ENCODE measurements at regions not wholly inside any gene's neighbourhood (a gene's known extent, or its start where the extent isn't known, plus 50 kb on each side); places are given as distances from the start of the nearest gene placed in this dataset.
A peak's percentile ranks its signal among the peaks of the same experiment; 100 is the strongest.
"Not testable (repeated sequence)": the region's sequence is repeated elsewhere in the genome, so short reads cannot be mapped to it uniquely, and the experiment has no call there.

DNA sequence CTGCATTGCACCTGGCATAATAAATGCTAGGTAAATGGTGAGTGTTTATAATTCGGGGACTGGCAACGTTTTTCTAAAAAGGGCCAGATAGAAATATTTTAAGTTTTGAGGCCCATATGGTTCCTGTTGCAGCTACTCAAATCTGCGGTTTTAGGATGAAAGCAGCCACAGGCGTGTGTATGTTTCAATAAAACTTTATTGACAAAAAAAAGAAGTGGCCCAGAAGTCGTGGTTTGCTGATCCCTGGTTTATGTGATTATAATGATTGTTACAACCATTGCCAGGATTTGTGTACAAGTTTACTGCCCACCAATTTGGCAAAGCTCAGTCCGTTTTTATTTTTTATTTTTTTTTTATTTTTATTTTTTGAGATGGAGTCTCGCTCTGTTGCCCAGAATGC lies 536.1 kb downstream of the XYLT1 start:
- DNase-seq: no peak

DNA sequence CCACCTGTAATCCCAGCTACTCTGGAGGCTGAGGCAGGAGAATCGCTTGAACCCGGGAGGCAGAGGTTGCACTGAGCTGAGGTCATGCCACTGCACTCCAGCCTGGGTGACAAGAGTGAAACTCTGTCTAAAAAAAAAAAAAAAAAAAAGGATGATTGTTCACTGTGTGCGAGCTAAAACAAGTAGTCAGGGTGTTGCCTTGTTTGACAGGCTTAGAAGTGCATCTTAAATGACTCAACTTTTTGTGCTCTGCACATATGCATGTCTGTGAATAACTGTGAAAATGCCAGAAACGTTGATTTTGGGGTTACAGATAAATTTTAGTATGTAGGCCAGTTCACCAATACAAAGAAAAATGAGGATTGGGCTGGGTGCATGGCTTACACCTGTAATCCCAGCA lies 534.9 kb downstream of the XYLT1 start:
- not testable (repeated sequence) for DNase-seq

DNA sequence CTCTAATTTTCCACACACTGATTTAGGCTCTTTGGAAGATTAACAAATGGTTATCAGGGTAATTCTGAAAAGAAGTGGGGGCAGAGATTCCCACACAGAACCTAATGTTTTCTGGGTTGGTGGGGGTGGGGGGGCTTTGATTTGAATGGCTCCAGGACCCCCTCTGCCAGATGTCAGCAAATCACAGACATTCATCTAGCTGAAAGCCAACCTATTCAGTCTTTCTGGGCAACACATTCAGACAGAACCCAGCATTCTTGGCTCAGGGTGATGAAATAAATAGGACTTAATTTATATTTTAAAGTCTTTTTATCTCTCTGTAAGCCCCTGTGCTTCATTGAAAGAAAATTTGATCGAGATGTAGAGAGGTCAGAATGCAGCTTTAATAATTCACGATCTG lies 533.2 kb downstream of the XYLT1 start:
- no peak for DNase-seq

- no peak for DNase-seq
These were observed 532.8 kb downstream of the XYLT1 start for GRCh38 chr16:16938009-16938408.

GRCh38 chr16:16938980-16939379 lies 531.8 kb downstream of the XYLT1 start:
- no peak for DNase-seq

- DNase-seq: no peak
These were observed 530.4 kb downstream of the XYLT1 start for GRCh38 chr16:16940351-16940750.

- DNase-seq: not testable (repeated sequence)
These were observed 527.9 kb downstream of the XYLT1 start for GRCh38 chr16:16942849-16943248.

GRCh38 chr16:16945207-16945606 lies 525.6 kb downstream of the XYLT1 start:
- no peak for DNase-seq

GRCh38 chr16:16956376-16956775 lies 514.4 kb downstream of the XYLT1 start:
- DNase-seq: no peak

- no peak for DNase-seq
These were observed 510.0 kb downstream of the XYLT1 start for GRCh38 chr16:16960785-16961184.

- DNase-seq: no peak
These were observed 504.3 kb downstream of the XYLT1 start for GRCh38 chr16:16966439-16966838.

DNA sequence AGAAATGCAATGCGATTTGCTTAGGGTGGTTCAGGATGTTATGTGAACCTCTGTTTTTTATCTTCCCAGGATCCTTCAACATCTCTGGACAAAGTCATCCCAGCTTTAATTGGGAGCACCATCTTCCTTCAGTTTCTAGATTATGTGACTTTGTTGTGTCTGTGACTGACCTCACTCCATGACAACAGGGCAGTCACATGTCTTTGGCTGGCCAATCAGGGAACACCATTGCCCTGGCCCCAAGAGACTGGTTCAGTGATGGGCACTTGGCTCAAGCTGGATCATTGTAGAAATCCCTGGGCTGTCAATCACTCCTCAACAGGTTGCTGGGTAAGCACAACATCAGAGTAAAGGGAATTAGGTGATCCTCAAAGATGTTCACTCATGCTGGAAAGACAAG lies 499.7 kb downstream of the XYLT1 start:
- DNase-seq: no peak

DNA sequence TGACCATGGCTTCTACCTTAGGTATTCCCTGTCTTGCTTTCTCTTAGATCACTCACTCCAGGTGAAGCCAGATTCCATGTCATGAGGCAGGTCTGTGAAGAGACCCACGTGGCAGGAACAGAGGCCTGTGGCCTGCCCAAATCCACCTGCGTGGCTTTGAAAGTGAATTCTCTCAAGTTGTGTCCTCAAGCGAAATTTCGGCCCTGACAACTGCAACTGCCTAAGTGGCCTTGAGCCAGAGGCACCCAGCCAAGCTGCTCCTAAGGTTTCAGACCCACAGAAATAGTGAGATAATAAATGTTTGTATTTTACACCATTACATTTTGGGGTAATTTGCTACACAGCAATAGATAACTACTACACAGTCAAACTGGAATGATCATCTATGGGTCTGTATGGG lies 497.9 kb downstream of the XYLT1 start:
- no peak for DNase-seq

DNA sequence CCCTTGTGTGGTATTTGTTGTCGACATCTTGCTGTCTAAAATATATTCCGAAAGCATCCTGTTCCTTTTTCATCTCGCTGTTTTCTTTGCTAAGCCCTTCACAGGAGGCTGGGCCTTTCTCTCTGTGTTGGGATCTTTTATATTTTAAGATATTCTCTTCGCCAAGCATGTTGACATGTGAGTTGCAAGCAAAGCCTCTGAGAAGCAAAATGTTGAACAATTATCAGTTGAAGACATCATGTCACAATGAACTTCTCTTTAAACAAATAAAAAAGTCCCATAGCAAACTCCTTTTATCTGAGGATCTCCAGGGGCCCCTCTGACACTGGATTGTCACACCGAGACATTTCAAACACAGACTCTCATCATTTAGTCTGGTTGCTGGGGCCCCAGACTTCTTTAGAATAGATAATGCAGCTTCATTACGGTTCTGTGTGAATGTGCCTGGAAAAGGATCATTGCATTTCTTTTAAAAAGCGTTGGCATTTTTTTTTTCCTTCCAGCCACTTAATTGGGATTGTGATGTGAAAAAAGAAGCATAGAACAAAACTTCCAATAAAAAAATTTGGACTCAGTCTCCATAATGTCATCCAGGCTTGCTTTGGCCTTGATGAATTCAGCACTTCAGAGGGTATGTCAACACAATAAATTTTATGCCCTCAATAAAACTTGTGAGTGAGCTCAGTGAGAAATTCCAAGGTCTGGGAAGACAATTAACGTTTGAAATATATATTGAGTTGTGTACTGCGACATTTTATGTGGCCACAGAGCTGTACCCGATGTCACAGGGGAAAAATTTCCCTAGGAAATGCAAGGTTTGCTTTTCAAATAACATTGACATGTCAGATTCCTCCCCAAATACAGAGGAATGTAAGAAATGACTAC lies 496.8 kb downstream of the XYLT1 start:
- DNase-seq: no peak

GRCh38 chr16:16982614-16983013 lies 488.1 kb downstream of the XYLT1 start:
- DNase-seq: no peak

GRCh38 chr16:16983582-16983981 lies 487.2 kb downstream of the XYLT1 start:
- DNase-seq: no peak

DNA sequence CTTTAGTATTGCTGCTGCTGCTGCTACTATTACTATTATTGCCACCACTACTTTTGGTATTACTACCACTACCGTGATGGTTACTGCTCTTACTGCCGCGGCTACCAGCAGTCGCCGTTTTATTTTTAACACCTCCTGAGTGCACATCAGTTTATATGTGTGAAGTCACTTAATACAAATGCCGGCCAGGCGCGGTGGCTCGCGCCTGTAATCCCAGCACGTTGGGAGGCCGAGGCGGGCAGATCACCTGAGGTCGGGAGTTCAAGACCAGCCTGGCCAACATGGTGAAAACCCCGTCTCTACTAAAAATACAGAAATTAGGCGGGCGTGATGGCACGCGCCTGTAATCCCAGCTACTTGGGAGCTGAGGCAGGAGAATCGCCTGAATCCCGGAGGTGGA lies 486.7 kb downstream of the XYLT1 start:
- not testable (repeated sequence) for DNase-seq

DNA sequence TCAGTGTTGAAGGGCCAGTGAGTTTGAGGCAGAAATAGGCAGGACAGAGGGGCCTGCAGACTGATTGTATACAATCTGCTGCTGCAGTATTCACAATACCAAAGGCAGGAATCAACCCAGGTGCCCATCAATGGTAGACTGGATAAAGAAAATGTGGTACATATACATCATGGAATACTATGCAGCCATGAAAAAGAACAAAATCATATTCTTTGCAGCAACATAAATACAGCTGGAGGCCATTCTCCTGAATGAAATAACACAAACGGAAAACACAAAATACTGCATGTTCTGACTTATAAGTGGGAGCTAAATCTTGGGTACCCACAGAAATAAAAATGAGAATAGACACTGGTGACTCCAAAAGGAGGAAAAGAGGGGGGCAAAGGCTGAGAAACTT lies 485.1 kb downstream of the XYLT1 start:
- DNase-seq: no peak

GRCh38 chr16:16988963-16989362 lies 481.8 kb downstream of the XYLT1 start:
- DNase-seq: no peak

GRCh38 chr16:16989368-16989767 lies 481.4 kb downstream of the XYLT1 start:
- DNase-seq: no peak

GRCh38 chr16:16991711-16992110 lies 479.0 kb downstream of the XYLT1 start:
- no peak for DNase-seq

DNA sequence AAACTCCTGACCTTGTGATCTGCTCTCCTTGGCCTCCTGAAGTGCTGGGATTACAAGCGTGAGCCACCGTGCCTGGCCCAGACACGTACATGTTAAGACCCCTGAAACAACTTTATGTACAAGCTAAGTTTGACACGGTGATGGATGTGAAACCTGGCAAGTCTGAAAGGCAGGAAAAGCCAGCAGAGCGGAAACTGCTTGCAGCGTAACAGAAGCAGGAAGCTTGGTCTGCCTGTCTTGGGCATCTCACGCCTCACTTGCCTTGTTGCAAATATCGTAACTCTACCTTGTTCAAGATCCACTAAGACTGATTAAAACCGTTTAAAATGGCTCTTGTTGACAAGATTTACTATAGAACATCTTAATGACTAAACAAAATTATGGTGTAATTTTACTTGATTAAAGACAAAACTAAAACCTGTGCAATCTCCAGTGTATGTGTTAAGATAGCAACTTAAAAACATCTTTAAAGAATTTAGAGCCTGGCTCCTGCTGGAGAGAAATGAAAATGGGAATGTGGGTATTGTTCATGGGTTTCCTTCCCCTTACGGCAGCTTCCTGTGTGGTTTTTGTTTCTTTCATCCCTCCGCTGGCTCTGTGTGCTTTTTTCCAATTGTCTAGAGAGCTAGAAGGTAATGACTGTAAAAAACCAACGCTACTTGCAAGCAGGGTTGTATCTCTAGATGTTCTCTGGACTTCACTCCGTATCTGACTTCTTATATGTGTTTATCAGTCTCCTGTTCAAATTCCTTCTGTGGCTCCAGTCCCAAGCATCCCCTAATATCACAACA lies 477.6 kb downstream of the XYLT1 start:
- DNase-seq: peak in 1 of 56 donors; percentile 1

- DNase-seq: no peak
These were observed 475.9 kb downstream of the XYLT1 start for GRCh38 chr16:16994831-16995230.
